ENCODE measurements at regions not wholly inside any gene's neighbourhood (a gene's known extent, or its start where the extent isn't known, plus 50 kb on each side); places are given as distances from the start of the nearest gene placed in this dataset.
"Not testable (repeated sequence)": the region's sequence is repeated elsewhere in the genome, so short reads cannot be mapped to it uniquely, and the experiment has no call there.

DNA sequence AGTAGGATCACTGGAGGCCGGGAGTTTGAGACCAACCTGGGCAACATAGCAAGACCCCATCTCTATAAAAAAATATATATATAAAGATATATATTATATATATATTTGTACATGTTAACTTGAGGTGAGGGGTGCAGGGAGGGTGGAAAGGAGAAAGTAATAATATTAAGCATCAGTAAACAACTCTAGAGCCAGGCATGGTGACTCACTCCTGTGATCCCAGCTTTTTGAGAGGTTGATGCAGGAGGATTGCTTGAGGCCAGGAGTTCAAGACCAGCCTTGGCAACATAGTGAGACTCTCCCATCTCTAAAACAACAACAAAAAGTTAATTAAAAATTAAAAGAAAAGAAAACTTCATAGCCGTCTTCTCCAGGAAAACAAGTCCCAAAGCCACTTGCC is 61.7 kb upstream of the SMURF2 start:
- no peak for DNase-seq

DNA sequence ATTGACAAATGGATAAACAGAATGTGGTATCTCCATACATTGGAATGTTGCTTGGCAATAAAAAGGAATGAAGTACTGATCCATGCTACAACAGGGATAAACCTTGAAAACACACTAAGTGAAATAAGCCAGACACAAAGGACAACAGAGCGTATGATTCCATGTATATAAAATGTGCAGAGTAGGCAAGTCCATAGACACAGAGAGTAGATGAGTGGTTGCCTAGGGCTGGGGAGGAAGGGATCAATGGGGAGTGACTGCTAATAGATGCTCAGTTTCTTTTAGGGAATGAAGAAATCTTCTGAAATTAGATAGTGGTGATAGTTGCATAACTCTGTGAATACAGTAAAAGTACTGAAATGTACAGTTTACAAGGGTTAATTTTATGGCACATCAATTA is 59.4 kb upstream of the SMURF2 start:
- not testable (repeated sequence) for DNase-seq

DNA sequence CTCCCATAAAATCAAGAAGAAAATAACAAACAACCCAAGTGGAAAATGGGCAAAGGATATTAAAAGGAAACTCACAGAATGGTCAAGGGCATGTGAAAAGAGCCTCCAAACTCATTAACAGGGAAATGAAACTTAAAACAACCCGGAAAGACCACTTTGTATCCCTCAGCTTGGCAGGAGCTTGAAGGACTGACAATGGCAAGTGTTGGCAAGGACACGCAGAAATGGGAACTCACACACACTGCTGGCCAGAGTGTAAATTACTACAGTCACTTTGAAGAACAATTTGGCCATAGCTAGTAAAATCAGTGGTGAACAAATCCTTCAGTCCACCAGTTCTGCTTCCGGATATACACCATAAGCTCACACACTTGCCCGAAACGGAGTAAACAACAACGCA is 58.1 kb upstream of the SMURF2 start:
- not testable (repeated sequence) for DNase-seq

DNA sequence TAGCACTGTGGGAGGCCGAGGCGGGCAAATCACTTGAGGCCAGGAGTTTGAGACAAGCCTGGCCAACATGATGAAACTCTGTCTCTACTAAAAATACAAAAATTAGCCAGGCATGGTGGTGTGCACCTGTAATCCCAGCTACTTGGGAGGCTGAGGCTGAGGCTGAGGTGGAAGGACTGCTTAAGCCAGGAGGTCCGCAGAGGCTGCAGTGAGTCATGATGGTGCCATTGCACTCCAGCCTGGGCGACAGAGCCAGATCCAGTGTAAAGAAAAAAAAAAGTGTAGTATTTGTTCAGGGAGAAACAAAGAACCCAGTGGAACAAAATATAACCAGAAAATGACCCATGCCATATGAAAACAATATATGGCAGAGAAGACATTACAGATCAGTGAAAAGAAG is 57.4 kb upstream of the SMURF2 start:
- not testable (repeated sequence) for DNase-seq

DNA sequence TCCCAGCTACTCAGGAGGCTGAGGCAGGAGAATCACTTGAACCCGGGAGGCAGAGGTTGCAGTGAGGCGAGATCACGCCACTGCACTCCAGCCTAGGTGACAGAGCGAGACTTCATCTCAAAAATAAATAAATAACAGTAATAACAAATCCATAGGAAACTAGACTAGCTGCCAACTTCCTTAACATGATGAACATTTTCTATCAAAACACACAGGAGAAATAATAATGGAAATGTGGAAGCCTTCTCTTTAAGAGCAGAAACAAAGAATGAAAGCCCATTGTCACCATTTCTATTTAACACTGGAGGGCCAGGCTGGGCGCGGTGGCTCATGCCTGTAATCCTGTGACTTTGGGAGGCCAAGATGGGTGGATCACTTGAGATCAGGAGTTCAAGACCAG is 56.7 kb upstream of the SMURF2 start:
- not testable (repeated sequence) for DNase-seq

DNA sequence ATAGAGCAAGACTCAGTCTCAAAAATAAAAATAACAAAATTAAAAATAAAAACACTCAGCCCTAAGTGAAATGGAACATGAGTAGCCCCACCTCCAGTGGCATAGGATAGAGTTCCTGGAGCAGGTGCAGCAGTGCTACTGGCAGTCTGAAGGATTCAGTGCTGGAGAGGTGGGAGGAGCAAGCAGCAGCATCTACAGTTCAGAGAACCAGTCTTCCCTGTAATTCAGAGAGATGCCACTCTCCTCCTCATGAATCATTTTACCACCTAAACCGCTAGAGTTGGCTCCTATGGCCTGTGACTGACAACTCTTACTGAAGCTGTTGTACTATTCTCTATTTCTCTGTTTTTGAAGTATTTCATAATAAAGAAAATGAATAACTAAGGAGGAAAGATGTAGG is 56.0 kb upstream of the SMURF2 start:
- DNase-seq: peak; percentile 50

DNA sequence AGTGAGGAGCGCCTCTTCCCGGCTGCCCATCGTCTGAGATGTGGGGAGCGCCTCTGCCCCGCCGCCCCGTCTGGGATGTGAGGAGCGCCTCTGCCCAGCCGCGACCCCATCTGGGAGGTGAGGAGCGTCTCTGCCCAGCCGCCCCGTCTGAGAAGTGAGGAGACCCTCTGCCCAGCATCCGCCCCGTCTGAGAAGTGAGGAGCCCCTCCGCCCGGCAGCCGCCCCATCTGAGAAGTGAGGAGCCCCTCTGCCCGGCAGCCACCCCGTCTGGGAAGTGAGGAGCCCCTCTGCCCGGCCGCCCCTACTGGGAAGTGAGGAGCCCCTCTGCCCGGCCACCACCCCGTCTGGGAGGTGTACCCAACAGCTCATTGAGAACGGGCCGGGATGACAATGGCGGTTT is 54.4 kb upstream of the SMURF2 start:
- not testable (repeated sequence) for DNase-seq

DNA sequence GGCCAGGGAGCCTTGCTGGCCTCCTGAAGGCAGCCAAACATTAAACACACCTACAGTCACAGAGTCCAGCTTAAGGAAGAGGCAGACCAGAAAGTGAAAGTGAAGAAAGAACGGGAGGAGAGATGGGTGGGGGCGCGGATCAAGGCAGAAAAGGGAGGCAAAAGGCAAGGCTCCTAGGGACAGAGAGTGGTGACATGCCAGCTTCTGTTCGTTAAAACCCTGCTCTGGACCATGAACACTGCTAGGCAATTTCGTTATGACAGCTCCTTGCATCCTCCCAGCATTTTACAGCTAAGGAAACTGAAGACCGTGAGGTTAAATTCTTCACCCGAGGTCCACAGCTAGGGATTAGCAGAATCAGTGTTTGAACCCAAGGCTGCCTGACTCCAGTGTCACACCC is 51.7 kb upstream of the SMURF2 start:
- not testable (repeated sequence) for DNase-seq

DNA sequence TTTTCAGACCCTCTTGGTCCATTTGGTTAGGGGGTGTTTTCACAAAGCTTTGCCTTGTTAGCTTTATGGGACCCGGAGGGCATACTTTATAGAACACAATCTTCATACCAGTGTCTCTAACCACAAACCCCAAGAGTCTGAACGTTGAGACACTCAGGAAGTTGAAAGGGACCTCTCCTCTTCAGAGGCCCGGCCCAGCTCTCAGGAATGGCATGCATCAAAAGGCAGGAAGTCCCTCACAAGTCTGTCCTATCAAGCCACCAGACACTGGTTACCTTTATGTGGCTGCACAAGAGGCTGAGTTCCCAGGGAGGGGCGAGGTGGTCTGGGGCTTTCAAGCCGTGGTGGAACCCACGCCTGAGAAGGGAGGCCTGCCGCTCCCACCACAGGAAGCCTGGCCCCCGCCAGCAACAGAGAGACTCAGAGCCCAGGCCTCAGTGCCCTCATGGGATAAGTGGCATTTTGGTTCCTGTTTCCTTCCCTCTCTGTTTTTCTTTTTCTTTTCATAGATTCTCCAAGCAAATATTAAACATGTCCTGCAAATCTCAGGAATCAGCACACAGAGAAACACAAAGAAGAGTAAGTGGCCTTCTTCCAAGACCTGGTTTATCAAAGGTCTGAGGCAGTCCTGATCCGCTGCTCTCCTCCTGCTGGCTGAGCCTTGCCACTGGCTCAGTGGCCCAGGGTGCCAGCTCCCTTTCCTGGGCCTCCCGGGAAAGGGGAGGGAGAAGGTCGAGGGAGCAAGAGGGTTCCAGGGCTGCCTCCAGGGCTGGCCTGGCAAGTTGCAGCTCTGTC is 50.6 kb upstream of the SMURF2 start:
- not testable (repeated sequence) for DNase-seq
